HEK293T (cell line): ENCODE measurements at regions not wholly inside any gene's neighbourhood (a gene's known extent, or its start where the extent isn't known, plus 50 kb on each side); places are given as distances from the start of the nearest gene placed in this dataset.

Experiments
- BHLHE40 ChIP-seq: fragments of 450-650 bp; IDR thresholded peaks from 2 replicates; pipeline ENCODE4 v1.6.1; 2016; ENCODE audit warnings: mild to moderate bottlenecking, moderate library complexity, borderline replicate concordance
- SP1 ChIP-seq: fragments of 450-650 bp; IDR thresholded peaks from 2 replicates; pipeline ENCODE4 v1.6.1; 2017

DNA sequence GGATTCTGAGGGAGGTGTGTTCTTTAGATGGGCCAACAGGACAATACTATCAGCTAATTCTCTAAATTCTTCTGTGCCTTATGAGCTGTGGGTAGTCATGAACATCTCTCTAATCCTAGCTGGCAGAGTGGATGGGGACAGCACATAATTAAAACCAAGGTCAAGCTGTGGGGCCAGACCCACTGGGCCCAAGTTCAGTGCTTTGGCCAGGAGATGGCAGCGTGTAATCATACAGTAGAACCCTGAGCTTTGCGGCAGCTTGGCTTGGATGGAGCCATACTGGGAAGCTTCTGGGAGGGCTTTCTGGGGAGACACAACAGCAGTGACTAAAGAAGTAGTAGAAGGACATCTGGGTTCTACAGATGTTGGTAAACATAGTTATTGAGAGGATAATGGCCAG, 140.3 kb upstream of the CXCL13 start:
- TF ChIP-seq BHLHE40 (no peak), SP1 (no peak)
